Vagina (tissue), 2 donors: ENCODE measurements at regions not wholly inside any gene's neighbourhood (a gene's known extent, or its start where the extent isn't known, plus 50 kb on each side); places are given as distances from the start of the nearest gene placed in this dataset.

Experiments used
- POLR2A ChIP-seq, 2 donors: fragments of 450-650 bp; IDR thresholded peaks; one replicate each; pipeline ENCODE4 v1.6.1; 2017; ENCODE audit warnings: antibody characterized with exemption in 2 of 2, mild to moderate bottlenecking in 2 of 2, moderate library complexity in 2 of 2
- POLR2AphosphoS5 ChIP-seq, 2 donors: sonication (generic); formaldehyde crosslinking; IDR thresholded peaks; one replicate each; pipeline ENCODE4 v1.9.0; 2017; ENCODE audit warnings: antibody characterized with exemption in 2 of 2, mild to moderate bottlenecking in 2 of 2, low read depth in 1 of 2; ENCODE audit not compliant: insufficient read depth in 1 of 2
- TF ChIP-seq, protein P1 (sequence below), 3 experiments: fragments of 450-650 bp in 2 of 3; fragments of 200-600 bp in 1 of 3; sonication (generic) in 1 of 3; IDR thresholded peaks; one replicate each; pipeline ENCODE4 v1.5.1; 2017 to 2019; ENCODE audit warnings: antibody characterized with exemption in 3 of 3, mild to moderate bottlenecking in 2 of 3, moderate library complexity in 2 of 3

DNA sequence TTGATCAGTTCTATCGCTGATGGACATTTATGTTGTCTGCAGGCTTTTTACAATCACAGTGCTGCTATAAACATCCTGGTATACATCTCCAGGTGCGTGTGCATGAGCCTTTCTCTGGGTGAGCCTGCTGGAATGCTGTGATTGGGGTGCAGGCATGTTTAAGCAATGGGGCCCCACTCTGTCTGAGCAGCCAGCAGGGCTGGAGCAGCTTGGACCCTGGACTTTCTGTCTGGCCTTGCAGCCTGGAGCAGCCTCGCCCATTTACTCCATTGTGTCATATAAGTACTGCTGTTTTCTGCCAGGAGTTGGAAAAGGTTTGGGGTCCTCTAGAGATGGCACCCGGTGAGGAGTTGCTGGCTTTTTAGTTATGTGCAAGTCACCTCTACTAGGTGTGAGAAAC lies 199.0 kb downstream of the KIF26A start:
- no peak for TF ChIP-seq POLR2A (IDR thresholded peaks at IDR 0.05)
- TF ChIP-seq, protein P1, sequence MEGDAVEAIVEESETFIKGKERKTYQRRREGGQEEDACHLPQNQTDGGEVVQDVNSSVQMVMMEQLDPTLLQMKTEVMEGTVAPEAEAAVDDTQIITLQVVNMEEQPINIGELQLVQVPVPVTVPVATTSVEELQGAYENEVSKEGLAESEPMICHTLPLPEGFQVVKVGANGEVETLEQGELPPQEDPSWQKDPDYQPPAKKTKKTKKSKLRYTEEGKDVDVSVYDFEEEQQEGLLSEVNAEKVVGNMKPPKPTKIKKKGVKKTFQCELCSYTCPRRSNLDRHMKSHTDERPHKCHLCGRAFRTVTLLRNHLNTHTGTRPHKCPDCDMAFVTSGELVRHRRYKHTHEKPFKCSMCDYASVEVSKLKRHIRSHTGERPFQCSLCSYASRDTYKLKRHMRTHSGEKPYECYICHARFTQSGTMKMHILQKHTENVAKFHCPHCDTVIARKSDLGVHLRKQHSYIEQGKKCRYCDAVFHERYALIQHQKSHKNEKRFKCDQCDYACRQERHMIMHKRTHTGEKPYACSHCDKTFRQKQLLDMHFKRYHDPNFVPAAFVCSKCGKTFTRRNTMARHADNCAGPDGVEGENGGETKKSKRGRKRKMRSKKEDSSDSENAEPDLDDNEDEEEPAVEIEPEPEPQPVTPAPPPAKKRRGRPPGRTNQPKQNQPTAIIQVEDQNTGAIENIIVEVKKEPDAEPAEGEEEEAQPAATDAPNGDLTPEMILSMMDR (IDR thresholded peaks at IDR 0.05) = no peak
- no peak for TF ChIP-seq POLR2AphosphoS5 (IDR thresholded peaks at IDR 0.05; ENCODE audit: insufficient read depth in 1 of 2, low read depth in 1 of 2)
